ENCODE measurements at regions not wholly inside any gene's neighbourhood (a gene's known extent, or its start where the extent isn't known, plus 50 kb on each side); places are given as distances from the start of the nearest gene placed in this dataset.
"Not testable (repeated sequence)": the region's sequence is repeated elsewhere in the genome, so short reads cannot be mapped to it uniquely, and the experiment has no call there.

DNA sequence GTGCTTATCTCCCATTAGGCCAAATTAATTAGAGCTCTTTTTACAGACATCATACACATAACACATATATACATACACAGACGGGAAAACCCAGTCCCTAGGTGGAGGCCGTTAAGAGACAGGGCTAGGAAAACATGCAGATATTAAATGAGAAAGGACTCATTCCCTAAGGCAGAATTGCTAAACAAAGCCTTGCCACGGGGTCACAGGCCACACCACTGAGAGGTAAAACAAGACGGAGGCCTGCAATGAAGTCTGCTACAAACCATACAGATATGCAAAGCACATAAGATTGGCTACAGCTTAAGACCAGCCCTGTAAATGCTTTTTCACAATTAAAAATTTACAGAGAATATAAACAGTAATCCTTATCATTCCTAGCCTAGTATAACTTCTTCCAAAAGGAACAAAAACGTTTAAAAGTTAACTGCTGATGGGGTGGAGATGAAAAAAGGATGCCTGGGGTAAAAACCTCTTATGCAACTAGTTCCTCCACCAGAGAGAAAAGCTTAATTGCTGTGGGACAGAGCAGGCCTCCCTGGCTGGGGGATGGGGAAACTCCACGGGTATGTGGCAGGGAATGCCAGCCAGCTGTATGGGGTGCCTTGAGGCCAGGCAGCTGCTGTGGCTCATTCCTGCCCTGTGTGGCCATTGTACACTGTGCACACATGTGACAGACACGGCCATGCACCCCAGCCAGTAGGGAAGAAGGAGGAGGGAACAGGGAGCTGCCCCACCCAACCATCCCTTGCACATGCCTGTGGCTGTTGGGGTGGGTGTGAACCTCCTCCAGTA is 481.4 kb upstream of the LMCD1 start:
- no peak for DNase-seq

DNA sequence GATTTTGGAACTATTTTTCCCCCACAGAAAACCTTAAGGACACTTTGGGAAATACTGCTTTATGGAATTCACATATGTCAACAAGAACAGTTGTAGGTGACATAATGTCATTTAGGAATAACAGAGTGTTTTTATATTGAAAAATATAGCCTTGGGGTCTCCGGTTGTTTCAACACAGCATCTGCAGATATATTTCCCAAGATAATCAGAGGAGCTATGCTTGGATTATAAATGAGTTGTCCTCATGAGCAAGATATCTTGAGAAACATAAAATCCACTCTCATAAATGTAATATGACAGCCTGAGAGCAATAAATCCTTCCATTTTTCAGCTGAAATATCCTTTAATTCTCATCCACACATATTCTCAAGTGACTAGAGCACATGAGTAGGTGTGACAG is 473.7 kb upstream of the LMCD1 start:
- DNase-seq, result no peak

DNA sequence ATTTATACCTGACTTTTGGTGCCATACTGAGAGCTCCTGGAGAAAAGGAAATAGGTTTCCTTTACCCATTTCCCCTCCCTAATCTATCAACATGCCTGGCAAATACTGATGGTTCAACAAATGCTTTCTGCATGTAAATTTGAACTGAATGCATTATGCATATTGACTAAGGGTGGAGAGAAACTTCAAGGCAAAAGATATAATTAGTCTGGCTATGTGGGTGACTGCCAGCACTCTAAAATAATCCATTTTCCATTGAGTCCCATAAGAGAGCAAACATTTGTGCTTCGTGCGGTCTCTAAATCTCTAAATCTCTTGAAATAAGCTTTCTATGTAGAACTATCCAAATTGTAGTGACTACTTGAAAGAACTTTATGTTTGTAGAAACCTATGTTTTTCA is 451.3 kb upstream of the LMCD1 start:
- no peak for DNase-seq

DNA sequence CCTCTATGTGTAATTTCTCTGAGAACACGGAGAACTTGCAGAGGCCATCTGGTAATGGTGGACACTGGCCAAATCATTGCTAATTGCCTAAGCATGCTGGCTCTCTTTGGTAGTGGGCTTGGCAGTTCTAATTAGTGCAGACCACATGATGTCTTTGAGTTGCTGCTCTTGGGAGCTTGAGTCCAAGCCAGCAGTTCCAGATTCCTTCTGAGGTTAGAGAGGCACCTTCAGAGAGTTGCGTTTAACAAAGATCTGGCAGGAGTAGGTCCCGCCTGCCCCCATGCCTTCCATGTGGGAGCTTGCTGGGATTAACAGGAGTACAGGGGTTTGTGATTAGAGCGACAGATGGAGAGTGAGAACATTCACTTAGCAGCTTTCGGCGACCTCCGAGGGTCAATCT is 449.0 kb upstream of the LMCD1 start:
- no peak for DNase-seq

DNA sequence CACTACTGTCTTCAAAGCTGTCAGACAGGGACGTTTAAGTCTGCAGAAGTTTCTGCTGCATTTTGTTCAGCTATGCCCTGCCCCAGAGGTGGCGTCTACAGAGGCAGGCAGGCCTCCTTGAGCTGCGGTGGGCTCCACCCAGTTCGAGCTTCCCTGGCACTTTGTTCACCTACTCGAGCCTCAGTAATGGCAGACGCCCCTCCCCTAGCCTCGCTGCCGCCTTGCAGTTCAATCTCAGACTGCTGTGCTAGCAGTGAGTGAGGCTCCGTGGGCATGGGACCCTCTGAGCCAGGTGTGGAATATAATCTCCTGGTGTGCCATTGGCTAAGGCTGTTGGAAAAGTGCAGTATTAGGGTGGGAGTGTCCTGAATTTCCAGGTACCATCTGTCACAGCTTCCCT is 433.5 kb upstream of the LMCD1 start:
- not testable (repeated sequence) for DNase-seq

DNA sequence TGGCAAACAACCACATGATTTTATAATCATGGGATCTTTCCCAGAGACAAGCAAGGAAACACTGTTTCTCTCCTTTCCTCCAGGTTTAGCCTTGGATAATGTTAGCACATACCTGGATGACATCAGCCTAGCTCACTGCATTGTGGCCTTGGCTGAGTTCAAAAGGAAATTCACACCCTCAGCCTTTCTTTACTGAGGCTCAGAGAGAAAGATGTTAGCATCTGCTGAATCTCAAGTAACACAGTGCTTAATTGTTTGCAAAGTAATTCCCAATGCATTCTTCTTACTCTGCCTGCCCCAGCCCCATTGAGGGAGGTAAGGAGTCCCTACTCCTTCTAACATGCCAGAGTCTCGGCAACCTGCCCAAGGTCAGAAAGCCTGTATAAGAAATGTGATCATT is 432.2 kb upstream of the LMCD1 start:
- no peak for DNase-seq

DNA sequence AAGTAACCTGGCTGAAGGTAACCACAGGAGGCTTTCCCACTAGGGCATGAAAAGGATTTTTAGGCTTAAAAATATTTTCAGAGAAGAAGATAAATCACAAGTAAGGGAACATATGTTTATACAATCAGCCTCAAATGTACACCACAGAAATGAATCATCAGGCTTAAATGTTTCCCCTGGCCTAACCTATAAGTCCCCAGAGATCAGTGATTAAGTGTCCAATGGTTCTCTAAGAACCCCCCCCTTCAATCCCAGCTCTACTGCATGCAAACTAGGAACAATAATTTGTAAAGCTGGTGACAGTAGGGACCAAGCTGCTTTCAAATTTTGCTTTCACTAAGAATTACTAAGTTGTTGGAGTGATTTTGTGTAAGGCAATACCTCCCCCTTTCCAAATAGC is 431.6 kb upstream of the LMCD1 start:
- no peak for DNase-seq

DNA sequence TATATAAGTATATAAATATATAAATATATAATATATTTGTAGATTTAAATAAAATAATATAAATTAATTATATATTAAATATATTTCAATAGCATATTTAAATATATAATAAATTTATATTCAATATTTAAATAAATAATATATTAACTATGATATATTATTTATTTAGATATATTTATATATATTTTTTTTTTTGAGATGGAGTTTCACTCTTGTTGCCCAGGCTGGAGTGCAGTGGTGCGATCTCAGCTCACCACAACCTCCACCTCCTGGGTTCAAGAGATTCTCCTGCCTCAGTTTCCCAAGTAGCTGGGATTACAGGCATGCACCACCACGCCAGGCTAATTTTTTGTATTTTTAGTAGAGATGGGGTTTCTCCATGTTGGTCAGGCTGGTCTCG is 426.9 kb upstream of the LMCD1 start:
- not testable (repeated sequence) for DNase-seq

DNA sequence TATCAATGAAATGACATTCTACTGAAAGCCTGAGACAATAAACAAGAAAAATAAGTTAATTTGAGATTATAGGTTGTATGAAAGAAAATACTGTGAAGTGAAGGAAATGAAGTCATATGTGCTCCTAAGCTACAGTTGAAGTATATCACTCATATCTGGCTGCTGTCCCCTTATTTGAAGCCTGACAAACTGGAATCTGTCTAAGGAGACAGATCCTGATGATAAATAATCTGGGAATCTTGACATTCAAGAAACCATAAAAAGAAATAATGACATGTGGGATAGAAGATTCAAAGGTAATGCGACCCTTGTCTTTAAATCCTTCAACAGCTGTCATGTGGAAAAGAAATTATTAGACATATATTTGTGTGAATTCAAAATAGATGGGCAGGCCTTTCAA is 424.5 kb upstream of the LMCD1 start:
- DNase-seq, result no peak

DNA sequence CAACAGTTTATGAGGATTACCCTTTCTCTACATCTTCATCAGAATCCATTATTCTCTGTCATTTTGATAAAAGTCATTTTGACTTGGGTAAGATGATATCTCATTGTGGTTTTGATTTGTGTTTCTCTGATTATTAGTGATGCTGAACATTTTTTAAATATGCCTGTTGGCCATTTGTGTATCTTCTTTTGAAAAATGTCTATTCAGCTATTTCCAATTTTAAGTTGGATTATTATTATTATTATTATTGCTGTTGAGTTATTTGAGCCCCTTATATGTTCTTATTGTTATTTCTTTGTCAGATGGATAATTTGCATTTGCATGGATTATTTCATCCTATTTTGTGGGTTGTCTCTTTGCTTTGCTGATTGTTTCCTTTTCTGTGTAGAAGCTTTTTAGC is 421.2 kb upstream of the LMCD1 start:
- DNase-seq, result no peak

DNA sequence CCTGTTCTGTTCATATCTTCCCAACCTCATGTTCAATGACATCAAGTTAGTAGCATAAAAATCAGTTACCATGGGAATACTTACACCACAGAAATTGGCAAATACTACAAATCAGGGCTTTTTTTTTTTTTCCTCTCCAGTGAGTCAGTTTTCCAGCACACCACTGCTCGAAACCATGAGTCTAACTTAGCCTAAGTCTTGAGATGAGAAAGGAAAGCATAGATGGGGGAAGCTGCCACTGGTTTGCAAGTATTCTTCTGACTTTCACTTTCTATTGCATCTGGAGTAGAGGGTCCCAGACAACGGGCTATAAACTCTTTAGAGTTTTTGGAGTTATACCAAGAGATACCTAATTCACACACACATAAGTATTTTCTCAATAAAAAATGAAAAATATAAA is 416.1 kb upstream of the LMCD1 start:
- DNase-seq, result no peak

DNA sequence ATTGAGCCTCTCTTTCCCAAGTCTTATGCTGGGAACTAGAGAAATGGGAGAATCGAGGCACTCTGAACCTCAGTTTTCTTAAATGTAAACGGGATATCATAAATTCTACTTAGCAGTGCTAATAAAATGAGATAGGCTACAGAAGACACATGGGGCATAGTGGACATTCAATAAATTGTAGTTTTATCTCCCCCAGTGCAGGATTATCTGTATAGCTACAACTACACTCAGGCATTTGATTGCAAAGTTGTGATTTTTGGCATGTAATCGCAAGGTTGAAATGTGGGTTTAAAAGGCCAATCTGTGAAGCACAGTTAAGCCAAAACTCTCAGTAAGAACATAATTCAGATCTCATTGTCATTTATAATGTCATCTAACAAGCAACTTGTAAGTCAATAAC is 413.7 kb upstream of the LMCD1 start:
- no peak for DNase-seq

DNA sequence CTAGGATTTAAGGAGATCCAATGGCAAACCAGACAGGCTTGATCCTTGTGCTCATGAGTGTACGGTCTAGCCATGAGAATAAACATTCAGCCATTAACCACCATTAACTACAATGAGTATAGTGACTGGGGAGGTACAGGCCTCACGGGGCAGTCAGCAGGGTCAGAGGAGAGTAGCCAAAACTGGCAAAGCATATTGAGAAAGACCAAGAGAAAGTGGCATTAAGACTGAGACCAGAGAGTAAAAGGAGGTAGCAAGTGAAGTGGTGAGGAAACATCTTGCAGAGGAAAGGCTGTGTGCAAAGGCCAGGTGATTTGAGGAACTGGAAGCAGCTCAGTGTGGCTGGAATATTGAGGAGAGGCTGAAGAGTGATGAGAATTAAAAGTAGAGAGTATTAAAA is 407.2 kb upstream of the LMCD1 start:
- no peak for DNase-seq

DNA sequence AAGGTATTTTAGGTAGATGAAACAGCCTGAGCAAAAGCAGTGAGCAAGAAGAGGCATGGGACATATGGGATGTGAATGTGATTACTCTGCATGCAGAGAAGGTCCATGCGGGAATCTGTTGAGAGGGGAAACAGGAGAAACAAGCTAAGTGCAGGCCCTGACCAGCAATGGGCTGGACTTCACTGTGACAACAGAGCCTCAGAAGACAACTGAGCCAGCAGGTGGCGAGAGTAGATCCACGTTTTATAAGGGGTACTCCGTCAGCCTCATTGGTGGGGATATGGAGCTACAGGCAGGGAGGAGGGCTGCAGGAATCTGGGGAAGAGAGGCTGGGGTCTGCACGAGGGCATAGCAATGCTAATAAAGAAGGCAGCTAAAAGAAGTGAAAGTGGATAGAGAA is 405.9 kb upstream of the LMCD1 start:
- DNase-seq, result no peak

DNA sequence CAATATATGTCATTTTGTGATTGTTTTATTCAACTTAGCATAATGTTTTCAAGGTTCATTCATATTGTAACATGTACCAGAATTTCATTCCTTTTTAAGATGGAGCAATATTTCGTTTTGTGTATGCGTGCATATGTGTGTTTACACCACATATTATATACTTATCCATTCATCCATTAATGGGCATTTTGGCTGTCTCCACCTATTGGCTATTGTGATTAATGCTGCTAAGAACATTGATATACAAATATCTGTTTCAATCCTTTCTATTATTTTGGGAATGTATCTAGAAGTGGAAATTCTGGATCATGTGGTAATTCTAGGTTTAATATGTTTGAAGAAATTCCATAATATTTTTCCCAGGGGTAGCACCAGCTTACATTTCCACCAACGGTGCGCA is 403.9 kb upstream of the LMCD1 start:
- DNase-seq, result no peak

DNA sequence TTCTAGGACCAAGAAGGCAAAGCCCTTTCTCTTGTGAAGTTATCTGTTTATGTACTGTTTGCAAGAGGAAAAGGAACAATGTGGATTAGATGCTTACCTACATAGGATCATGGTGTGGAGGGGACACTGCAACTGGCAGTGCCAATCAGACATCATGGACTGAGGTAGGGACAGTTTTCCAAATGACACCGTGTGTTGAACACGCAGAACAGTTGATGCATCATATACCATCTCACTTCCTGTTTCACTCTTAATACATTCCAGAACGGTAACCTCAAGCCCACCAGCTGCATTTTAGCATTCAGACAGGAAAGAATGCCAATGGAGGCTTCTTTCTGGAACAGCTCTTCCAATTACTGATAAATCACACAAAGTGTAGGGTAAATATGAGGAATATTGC is 397.7 kb upstream of the LMCD1 start:
- DNase-seq, result no peak

DNA sequence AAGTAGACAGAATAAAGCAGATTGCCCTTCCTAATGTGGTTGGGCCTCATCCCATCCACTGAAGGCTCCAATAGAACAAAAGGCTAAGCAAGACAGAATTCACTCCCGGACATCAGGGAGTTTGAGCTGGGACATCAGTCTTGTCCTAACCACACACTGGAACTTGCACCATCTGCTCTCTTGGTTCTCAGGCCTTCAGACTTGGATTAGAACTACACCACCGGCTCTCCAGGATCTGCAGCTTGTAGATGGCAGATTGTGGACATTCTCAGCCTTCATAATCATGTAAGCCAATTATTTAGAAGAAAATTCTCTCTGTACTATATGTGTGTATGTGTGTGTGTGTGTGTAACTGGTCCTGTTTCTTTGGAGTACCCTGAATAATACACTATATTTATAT is 394.7 kb upstream of the LMCD1 start:
- no peak for DNase-seq

DNA sequence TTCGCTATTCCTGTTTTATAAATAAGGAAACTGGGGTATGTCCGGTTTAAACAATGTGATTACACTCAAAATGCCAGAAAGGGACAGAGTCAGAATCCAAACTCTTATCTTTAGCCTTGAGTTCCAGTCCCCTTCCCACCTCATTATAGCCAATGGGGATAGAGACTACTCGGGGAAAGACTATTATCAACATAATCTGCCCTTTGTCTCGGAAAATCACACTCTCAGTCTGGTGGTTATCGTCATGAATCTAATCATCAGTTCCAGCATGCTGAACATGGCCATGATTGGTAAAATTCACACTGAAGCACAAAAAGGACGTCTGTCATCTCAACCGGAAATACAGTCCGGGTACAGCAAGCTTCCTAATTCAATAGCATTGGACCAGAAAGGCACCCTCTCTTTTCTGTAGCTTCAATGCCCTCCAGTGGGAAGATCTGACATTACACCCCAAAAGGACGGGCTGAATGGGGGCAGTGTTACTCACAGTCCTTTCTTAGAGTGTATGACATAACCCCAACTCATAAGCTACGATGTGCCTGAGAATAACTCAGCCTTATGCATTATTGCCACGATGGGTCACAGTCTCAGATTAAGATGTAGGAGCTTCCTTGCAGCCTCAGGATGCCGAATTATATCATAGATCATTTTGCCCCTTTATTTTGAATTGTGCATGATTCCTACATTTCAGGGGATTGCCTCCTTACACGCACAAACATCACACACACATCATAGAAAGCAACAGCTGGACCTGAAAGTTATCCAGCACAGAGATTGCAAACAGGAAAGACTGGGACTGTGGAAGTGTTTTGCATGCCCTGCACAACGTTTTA is 390.4 kb upstream of the LMCD1 start:
- peak; percentile 62 for DNase-seq

DNA sequence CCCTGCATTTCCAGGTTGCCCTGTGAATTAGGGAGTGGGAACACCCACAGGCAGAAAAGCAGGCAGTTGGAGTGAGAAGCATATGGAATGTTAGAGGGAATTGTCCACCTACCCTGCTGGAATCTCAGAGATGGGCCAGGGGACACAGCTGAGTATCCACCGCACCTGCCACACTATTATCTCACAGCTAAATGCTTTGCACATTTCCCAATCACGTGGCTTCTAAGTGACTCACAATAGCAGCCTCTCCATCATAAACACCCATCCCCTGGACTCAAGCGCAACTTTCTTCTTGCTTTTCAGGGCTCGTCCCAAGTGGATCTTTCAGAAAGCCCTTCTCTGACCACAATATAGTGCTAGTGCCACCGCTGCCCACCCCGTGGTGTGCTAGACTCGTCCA is 389.0 kb upstream of the LMCD1 start:
- no peak for DNase-seq

DNA sequence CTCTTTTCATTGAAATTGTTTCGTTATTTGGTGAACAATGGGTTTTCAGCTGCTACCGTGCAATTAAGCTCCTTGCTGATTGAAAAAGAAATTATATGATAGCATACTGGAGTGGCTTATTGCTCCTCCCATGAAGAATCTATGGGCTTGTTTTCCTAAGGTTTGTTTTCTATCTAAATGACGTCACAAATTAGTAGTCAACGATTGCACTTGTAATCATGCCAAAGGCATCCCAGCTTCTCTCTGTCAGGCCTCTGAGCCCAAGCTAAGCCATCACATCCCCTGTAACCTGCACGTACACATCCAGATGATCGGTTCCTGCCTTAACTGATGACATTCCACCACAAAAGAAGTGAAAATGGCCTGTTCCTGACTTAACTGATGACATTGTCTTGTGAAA is 388.0 kb upstream of the LMCD1 start:
- no peak for DNase-seq

DNA sequence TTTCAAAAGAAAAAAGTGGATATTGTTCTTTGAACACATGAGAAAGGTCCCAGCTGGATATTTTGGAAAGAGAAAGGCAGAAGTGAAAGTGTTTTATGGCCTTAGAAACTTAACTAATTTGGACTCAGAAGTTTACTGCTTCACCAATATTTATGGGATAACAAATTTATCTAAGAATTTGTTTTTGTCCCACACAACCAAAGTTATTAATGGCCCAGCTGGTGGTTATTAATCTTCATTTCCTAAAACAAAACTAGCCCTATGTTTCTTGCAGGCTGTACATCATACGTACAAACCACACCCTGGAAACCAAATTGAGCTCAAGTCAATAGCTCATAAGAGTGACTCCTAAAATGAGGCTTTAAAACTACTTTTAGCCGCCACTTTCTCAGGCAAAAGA is 372.9 kb upstream of the LMCD1 start:
- no peak for DNase-seq

DNA sequence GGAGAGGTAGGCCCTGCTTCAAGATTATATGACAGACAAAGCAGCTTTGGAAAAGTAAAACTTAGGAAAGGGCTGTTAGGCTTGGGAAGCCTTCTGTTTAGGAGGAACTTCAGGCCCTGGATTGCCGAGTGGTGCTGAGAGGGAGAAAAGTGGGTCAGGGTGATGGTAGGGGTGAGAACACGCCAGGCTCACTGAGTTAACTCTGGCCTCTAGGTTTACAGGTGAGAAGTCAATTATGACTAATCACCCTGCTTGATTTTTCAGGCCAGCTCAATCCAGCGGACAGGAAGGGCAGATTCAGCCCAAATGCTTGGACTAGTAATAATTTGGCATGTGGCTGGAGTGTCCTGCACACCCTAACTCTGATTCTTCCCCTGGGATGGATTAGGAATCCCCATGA is 365.1 kb upstream of the LMCD1 start:
- DNase-seq, result no peak

DNA sequence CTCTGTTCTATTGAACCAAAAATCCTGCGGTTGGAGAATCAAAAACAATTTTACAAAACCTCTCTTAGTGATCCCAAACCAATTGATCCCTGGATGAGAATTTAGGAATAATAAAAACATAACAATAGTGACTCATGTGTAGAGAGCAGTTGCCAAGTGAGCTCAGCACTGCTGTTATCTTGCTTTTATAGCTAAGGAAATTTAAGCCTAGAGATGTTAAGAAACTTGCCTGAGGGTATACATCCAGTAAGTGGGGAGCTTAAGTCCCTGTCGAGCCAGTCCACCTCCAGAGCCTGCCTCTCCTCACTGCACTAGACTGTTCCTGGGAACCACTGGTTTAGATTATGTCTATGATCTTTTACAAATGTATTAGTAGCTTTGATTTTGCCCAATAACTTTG is 358.4 kb upstream of the LMCD1 start:
- DNase-seq, result peak; percentile 28

DNA sequence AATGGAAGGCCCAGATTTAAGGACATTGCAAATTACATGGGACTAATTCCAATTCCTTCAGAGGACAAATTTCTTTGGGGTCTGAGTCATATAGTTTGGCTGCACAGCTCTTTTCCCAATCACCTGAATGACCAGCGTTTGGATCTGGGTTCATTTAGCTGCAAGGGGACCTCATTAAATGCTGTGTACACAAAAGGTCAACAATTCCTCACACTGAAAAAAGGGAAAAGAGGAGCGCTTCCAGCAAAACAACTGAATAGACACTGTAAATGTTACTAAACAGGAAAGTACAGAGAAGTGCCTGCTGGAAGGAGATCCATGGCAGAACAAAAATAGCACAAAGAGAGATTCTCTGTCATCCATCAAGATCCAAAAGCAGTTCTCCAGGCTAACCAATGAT is 356.0 kb upstream of the LMCD1 start:
- DNase-seq, result no peak

DNA sequence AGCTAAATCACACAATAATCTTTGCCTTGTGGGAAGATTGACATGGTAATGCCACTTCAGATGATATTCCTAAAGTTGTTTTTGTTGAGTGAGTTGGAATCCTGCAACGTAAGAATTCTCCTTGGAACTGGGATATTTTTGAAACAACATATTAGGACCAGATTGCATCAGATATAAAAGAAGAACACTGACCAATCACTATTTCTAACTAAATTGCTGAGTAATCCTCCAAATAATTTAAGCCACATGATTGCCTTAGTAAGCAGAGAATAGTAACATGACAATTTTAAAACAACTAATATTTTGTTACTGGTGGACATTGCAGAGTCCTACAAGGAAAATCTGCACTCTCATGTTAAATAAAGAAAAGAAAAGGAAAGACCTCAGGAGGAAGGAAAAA is 353.9 kb upstream of the LMCD1 start:
- DNase-seq, result no peak
